Mesendoderm (in vitro differentiated cells): ENCODE measurements at regions not wholly inside any gene's neighbourhood (a gene's known extent, or its start where the extent isn't known, plus 50 kb on each side); places are given as distances from the start of the nearest gene placed in this dataset.

Experiments used
- DNase-seq: peaks from one replicate; pipeline ENCODE4 v3.0.0; 2013
- H2AK5ac ChIP-seq: 2 replicates; pipeline ENCODE4 v1.6.1; 2013; ENCODE audit warnings: low read length, inconsistent platforms
- H2BK120ac ChIP-seq: 2 replicates; pipeline ENCODE4 v1.6.1; 2013; ENCODE audit warnings: low read depth, mild to moderate bottlenecking, low read length, moderate library complexity, mixed read lengths
- H2BK15ac ChIP-seq: replicated peaks from 2 replicates; pipeline ENCODE4 v1.6.1; 2013; ENCODE audit warnings: low read depth, mild to moderate bottlenecking, moderate library complexity
- H2BK5ac ChIP-seq: 2 replicates; pipeline ENCODE4 v1.6.1; 2013; ENCODE audit warnings: low read length, inconsistent platforms
- H3K18ac ChIP-seq: 2 replicates; pipeline ENCODE4 v1.6.1; 2013; ENCODE audit warnings: mild to moderate bottlenecking, low read length, mixed read lengths
- H3K23ac ChIP-seq: one replicate; pipeline ENCODE4 v1.6.1; 2013; ENCODE audit warnings: low read length
- H3K27ac ChIP-seq: 2 replicates; pipeline ENCODE4 v1.5.1; 2013; ENCODE audit warnings: low read depth, mild to moderate bottlenecking, inconsistent platforms, low read length, moderate library complexity
- H3K27me3 ChIP-seq: 2 replicates; pipeline ENCODE4 v1.6.1; 2013; ENCODE audit warnings: low read length, control low read depth, mild to moderate bottlenecking, inconsistent platforms; ENCODE audit not compliant: insufficient read depth, poor library complexity
- H3K36me3 ChIP-seq: 2 replicates; pipeline ENCODE4 v1.6.1; 2013; ENCODE audit warnings: low read length, inconsistent platforms; ENCODE audit not compliant: control insufficient read depth, insufficient read depth
- H3K4ac ChIP-seq: one replicate; pipeline ENCODE4 v1.6.1; 2013; ENCODE audit warnings: low read depth, mild to moderate bottlenecking, low read length, moderate library complexity
- H3K4me1 ChIP-seq: 2 replicates; pipeline ENCODE4 v1.6.1; 2013; ENCODE audit warnings: low read depth, low read length, inconsistent platforms; ENCODE audit not compliant: control insufficient read depth
- H3K4me2 ChIP-seq: 2 replicates; pipeline ENCODE4 v1.6.1; 2013; ENCODE audit warnings: low read length
- H3K4me3 ChIP-seq: 2 replicates; pipeline ENCODE4 v1.5.1; 2013; ENCODE audit warnings: mild to moderate bottlenecking, low read length
- H3K56ac ChIP-seq: one replicate; pipeline ENCODE4 v1.6.1; 2013; ENCODE audit warnings: low read length
- H3K79me1 ChIP-seq: 2 replicates; pipeline ENCODE4 v1.6.1; 2013; ENCODE audit warnings: low read length, inconsistent platforms
- H3K79me2 ChIP-seq: 2 replicates; pipeline ENCODE4 v1.6.1; 2013; ENCODE audit warnings: mild to moderate bottlenecking, low read length; ENCODE audit not compliant: control insufficient read depth, insufficient read depth
- H3K9ac ChIP-seq: 2 replicates; pipeline ENCODE4 v1.6.1; 2013; ENCODE audit warnings: low read length, inconsistent platforms
- H4K5ac ChIP-seq: one replicate; pipeline ENCODE4 v1.6.1; 2013; ENCODE audit warnings: low read length
- H4K8ac ChIP-seq: one replicate; pipeline ENCODE4 v1.6.1; 2013; ENCODE audit warnings: low read depth, mild to moderate bottlenecking, control low read depth, low read length, moderate library complexity
- WGBS: extraction: QIAGEN DNeasy Blood & Tissue Kit; methylation state at CpG from one replicate; pipeline ENCODE4 v1.1.7; 2013; ENCODE audit warnings: low lambda C conversion rate, missing lambda C conversion rate; ENCODE audit not compliant: insufficient coverage; ENCODE audit errors: extremely low coverage; 5-methylcytosine and 5-hydroxymethylcytosine counted together

- H3K4ac ChIP-seq, result no peak overlapping the region
- no peak overlapping the region for H2BK5ac ChIP-seq
- H3K56ac ChIP-seq, result no peak overlapping the region
- no peak overlapping the region for H2AK5ac ChIP-seq
- H4K5ac ChIP-seq, result no peak overlapping the region
- DNase-seq, result no peak
- no peak overlapping the region for H3K18ac ChIP-seq
- no peak overlapping the region for H2BK15ac ChIP-seq
- no peak overlapping the region for H3K9ac ChIP-seq
- H3K79me1 ChIP-seq, result no peaks in the 10 kb centered on the region
- H3K36me3 ChIP-seq, result no peaks in the 10 kb centered on the region
- no peak overlapping the region for H4K8ac ChIP-seq
- no peak overlapping the region for H3K4me2 ChIP-seq
- no peak overlapping the region for H2BK120ac ChIP-seq
- H3K79me2 ChIP-seq, result no peaks in the 10 kb centered on the region
- no peak overlapping the region for H3K4me3 ChIP-seq
- WGBS, result no CpG with 5 or more reads among the region's 14 CpGs
- no peaks in the 10 kb centered on the region for H3K27me3 ChIP-seq
- H3K27ac ChIP-seq, result no peak overlapping the region
- H3K4me1 ChIP-seq, result no peaks in the 10 kb centered on the region
- H3K23ac ChIP-seq, result no peak overlapping the region
Observed at GRCh38 chr13:26949701-26950502, 189.3 kb upstream of the GPR12 start.

GRCh38 chr13:26948353-26948752 is 187.8 kb upstream of the GPR12 start:
- Histone ChIP-seq H3K4me1 (no peaks in the 10 kb centered on the region), H3K27ac (no peak overlapping the region), H3K36me3 (no peaks in the 10 kb centered on the region), H3K56ac (no peak overlapping the region), H3K79me2 (no peaks in the 10 kb centered on the region), H3K27me3 (no peaks in the 10 kb centered on the region), H3K4me2 (no peak overlapping the region), H2AK5ac (no peak overlapping the region), H2BK5ac (no peak overlapping the region), H2BK15ac (no peak overlapping the region), H3K79me1 (no peaks in the 10 kb centered on the region), H2BK120ac (no peak overlapping the region), H3K18ac (no peak overlapping the region), H3K23ac (no peak overlapping the region), H3K4me3 (no peak overlapping the region), H4K8ac (no peak overlapping the region), H3K4ac (no peak overlapping the region), H4K5ac (no peak overlapping the region), H3K9ac (no peak overlapping the region)
- no peak for DNase-seq
- WGBS, result no CpG with 5 or more reads among the region's 4 CpGs

GRCh38 chr13:26946684-26947343 is 186.2 kb upstream of the GPR12 start:
- H3K18ac ChIP-seq, result no peak overlapping the region
- H3K79me2 ChIP-seq, result no peaks in the 10 kb centered on the region
- no peak overlapping the region for H2BK5ac ChIP-seq
- no peak overlapping the region for H4K8ac ChIP-seq
- no peak overlapping the region for H3K4ac ChIP-seq
- H3K4me2 ChIP-seq, result no peak overlapping the region
- H3K56ac ChIP-seq, result no peak overlapping the region
- H3K23ac ChIP-seq, result no peak overlapping the region
- no peak overlapping the region for H2AK5ac ChIP-seq
- H3K27ac ChIP-seq, result no peak overlapping the region
- H3K27me3 ChIP-seq, result no peaks in the 10 kb centered on the region
- H4K5ac ChIP-seq, result no peak overlapping the region
- no peak overlapping the region for H3K9ac ChIP-seq
- no peaks in the 10 kb centered on the region for H3K36me3 ChIP-seq
- H2BK120ac ChIP-seq, result no peak overlapping the region
- H2BK15ac ChIP-seq, result no peak overlapping the region
- no CpG with 5 or more reads among the region's 5 CpGs for WGBS
- no peaks in the 10 kb centered on the region for H3K79me1 ChIP-seq
- H3K4me1 ChIP-seq, result no peaks in the 10 kb centered on the region
- DNase-seq, result peak; percentile 69
- H3K4me3 ChIP-seq, result no peak overlapping the region

DNA sequence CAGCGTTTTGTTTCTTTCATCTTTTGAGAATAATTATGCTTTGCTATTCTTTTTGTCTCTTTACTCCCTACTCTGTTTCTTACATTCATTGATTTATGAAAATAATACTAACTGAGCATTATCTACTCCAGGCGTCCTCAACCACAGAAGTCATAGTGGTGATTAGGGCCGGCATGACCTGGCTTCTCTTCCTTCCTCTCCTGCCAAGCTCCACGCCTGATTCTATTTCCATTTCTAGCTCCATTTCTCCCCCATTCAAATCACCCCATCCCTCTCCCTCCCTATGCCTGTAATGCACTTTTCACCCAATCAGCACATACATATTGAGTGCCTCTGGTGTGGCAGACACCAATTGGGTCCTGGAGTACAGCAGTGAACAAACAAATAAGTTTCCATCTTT is 183.2 kb upstream of the GPR12 start:
- Histone ChIP-seq H4K5ac (no peak overlapping the region), H3K4me2 (no peak overlapping the region), H3K27ac (no peak overlapping the region), H4K8ac (no peak overlapping the region), H3K18ac (no peak overlapping the region), H3K79me1 (no peaks in the 10 kb centered on the region), H3K27me3 (no peaks in the 10 kb centered on the region), H3K4ac (no peak overlapping the region), H2BK120ac (no peak overlapping the region), H3K79me2 (no peaks in the 10 kb centered on the region), H3K36me3 (no peaks in the 10 kb centered on the region), H2BK5ac (no peak overlapping the region), H3K4me3 (no peak overlapping the region), H2AK5ac (no peak overlapping the region), H3K56ac (no peak overlapping the region), H2BK15ac (no peak overlapping the region), H3K23ac (no peak overlapping the region), H3K4me1 (no peaks in the 10 kb centered on the region), H3K9ac (no peak overlapping the region)
- no peak for DNase-seq
- no CpG with 5 or more reads among the region's 4 CpGs for WGBS

GRCh38 chr13:26942184-26942583 is 181.6 kb upstream of the GPR12 start:
- no peak overlapping the region for H2BK120ac ChIP-seq
- no peak overlapping the region for H3K4me3 ChIP-seq
- WGBS, result no CpG with 5 or more reads among the region's 6 CpGs
- H2AK5ac ChIP-seq, result no peak overlapping the region
- H3K79me1 ChIP-seq, result no peaks in the 10 kb centered on the region
- no peak overlapping the region for H4K5ac ChIP-seq
- H2BK5ac ChIP-seq, result no peak overlapping the region
- H2BK15ac ChIP-seq, result no peak overlapping the region
- no peaks in the 10 kb centered on the region for H3K27me3 ChIP-seq
- H3K4ac ChIP-seq, result no peak overlapping the region
- H3K23ac ChIP-seq, result no peak overlapping the region
- no peak overlapping the region for H4K8ac ChIP-seq
- H3K36me3 ChIP-seq, result no peaks in the 10 kb centered on the region
- H3K4me2 ChIP-seq, result no peak overlapping the region
- H3K56ac ChIP-seq, result no peak overlapping the region
- H3K9ac ChIP-seq, result no peak overlapping the region
- no peak for DNase-seq
- no peak overlapping the region for H3K18ac ChIP-seq
- H3K79me2 ChIP-seq, result no peaks in the 10 kb centered on the region
- no peak overlapping the region for H3K27ac ChIP-seq
- H3K4me1 ChIP-seq, result no peaks in the 10 kb centered on the region
